GM12865 (cell line): ENCODE measurements at regions not wholly inside any gene's neighbourhood (a gene's known extent, or its start where the extent isn't known, plus 50 kb on each side); places are given as distances from the start of the nearest gene placed in this dataset.

Source experiments
- DNase-seq: peaks from one replicate; pipeline ENCODE4 v3.0.0; 2010; ENCODE audit warnings: low read depth
- H3K4me3 ChIP-seq: 2 replicates; pipeline ENCODE4 v1.5.1; 2011; ENCODE audit warnings: mild to moderate bottlenecking, low read depth, low read length, control low read depth
- CTCF ChIP-seq: IDR thresholded peaks from 2 replicates; pipeline ENCODE4 v1.5.1; 2011; ENCODE audit warnings: low read length, control low read depth, low read depth, inconsistent platforms; ENCODE audit not compliant: insufficient read depth; ENCODE audit errors: missing control alignments

GRCh38 chr13:90564096-90564495 is 783.4 kb upstream of the MIR17HG start:
- no peak for TF ChIP-seq CTCF
- no peak for DNase-seq
- no peak overlapping the region for H3K4me3 ChIP-seq

- DNase-seq, result no peak
- no peak overlapping the region for H3K4me3 ChIP-seq
- TF ChIP-seq CTCF, result no peak
These were observed 782.9 kb upstream of the MIR17HG start for GRCh38 chr13:90564566-90564965.

GRCh38 chr13:90565985-90566713 is 781.3 kb upstream of the MIR17HG start:
- H3K4me3 ChIP-seq, result no peak overlapping the region
- peak; percentile 11 for DNase-seq
- no peak for TF ChIP-seq CTCF

GRCh38 chr13:90568165-90568564 is 779.3 kb upstream of the MIR17HG start:
- no peak for TF ChIP-seq CTCF
- no peak for DNase-seq
- H3K4me3 ChIP-seq, result no peak overlapping the region

- TF ChIP-seq CTCF, result no peak
- no peak for DNase-seq
- H3K4me3 ChIP-seq, result no peak overlapping the region
These were observed 771.4 kb upstream of the MIR17HG start for GRCh38 chr13:90576067-90576466.

- DNase-seq, result no peak
- H3K4me3 ChIP-seq, result no peak overlapping the region
- no peak for TF ChIP-seq CTCF
These were observed 769.8 kb upstream of the MIR17HG start for GRCh38 chr13:90577726-90578125.

GRCh38 chr13:90585392-90585791 is 762.1 kb upstream of the MIR17HG start:
- H3K4me3 ChIP-seq, result no peak overlapping the region
- DNase-seq, result no peak
- TF ChIP-seq CTCF, result no peak
